H9 (cell line): ENCODE measurements at regions not wholly inside any gene's neighbourhood (a gene's known extent, or its start where the extent isn't known, plus 50 kb on each side); places are given as distances from the start of the nearest gene placed in this dataset.

Experiments
- DNase-seq: peaks from one replicate; pipeline ENCODE4 v3.0.0-alpha.2; 2017
- H2AFZ ChIP-seq: one replicate; pipeline ENCODE4 v1.6.1; 2013; ENCODE audit warnings: mild to moderate bottlenecking, low read length, control low read depth, moderate library complexity
- H2AK5ac ChIP-seq: 2 replicates; pipeline ENCODE4 v1.6.1; 2013; ENCODE audit warnings: low read length, control low read depth, mixed read lengths; ENCODE audit not compliant: insufficient read length
- H2BK120ac ChIP-seq: one replicate; pipeline ENCODE4 v1.6.1; 2013; ENCODE audit warnings: low read depth, mild to moderate bottlenecking, low read length, control low read depth, inconsistent platforms; ENCODE audit not compliant: poor library complexity, severe bottlenecking
- H2BK12ac ChIP-seq: 2 replicates; pipeline ENCODE4 v1.6.1; 2013; ENCODE audit warnings: low read length, control low read depth, mixed read lengths, low read depth; ENCODE audit not compliant: insufficient read length
- H2BK15ac ChIP-seq: 2 replicates; pipeline ENCODE4 v1.6.1; 2013; ENCODE audit warnings: low read depth, low read length, control low read depth
- H2BK20ac ChIP-seq: one replicate; pipeline ENCODE4 v1.6.1; 2013; ENCODE audit warnings: low read depth, mild to moderate bottlenecking, low read length, control low read depth, inconsistent platforms; ENCODE audit not compliant: poor library complexity, severe bottlenecking
- H2BK5ac ChIP-seq: 2 replicates; pipeline ENCODE4 v1.6.1; 2013; ENCODE audit warnings: low read length, control low read depth, mixed read lengths; ENCODE audit not compliant: insufficient read length
- H3K14ac ChIP-seq: 2 replicates; pipeline ENCODE4 v1.6.1; 2013; ENCODE audit warnings: low read length, control low read depth; ENCODE audit not compliant: insufficient read depth
- H3K18ac ChIP-seq: 2 replicates; pipeline ENCODE4 v1.6.1; 2013; ENCODE audit warnings: low read depth, mild to moderate bottlenecking, mixed read lengths, low read length, control low read depth; ENCODE audit not compliant: insufficient read length
- H3K23ac ChIP-seq: 2 replicates; pipeline ENCODE4 v1.6.1; 2013; ENCODE audit warnings: low read length, control low read depth, mixed read lengths, low read depth; ENCODE audit not compliant: insufficient read length
- H3K23me2 ChIP-seq: 2 replicates; pipeline ENCODE4 v1.6.1; 2013; ENCODE audit warnings: low read depth, mild to moderate bottlenecking, mixed read lengths, low read length, control low read depth; ENCODE audit not compliant: insufficient read length, poor library complexity, severe bottlenecking
- H3K27ac ChIP-seq: 2 replicates; pipeline ENCODE4 v1.5.1; 2013; ENCODE audit warnings: low read length, control low read depth, mixed read lengths, low read depth; ENCODE audit not compliant: insufficient read length
- H3K27me3 ChIP-seq: 2 replicates; pipeline ENCODE4 v1.6.1; 2013; ENCODE audit warnings: low read length, control low read depth, inconsistent platforms; ENCODE audit not compliant: insufficient read depth
- H3K4ac ChIP-seq: 2 replicates; pipeline ENCODE4 v1.6.1; 2013; ENCODE audit warnings: low read depth, mild to moderate bottlenecking, control low read depth, inconsistent platforms, low read length, moderate library complexity
- H3K4me1 ChIP-seq: 2 replicates; pipeline ENCODE4 v1.6.1; 2013; ENCODE audit warnings: low read length, control low read depth, inconsistent platforms; ENCODE audit not compliant: insufficient read depth
- H3K4me2 ChIP-seq: 2 replicates; pipeline ENCODE4 v1.6.1; 2013; ENCODE audit warnings: low read length, control low read depth, mixed read lengths; ENCODE audit not compliant: insufficient read length, insufficient read depth
- H3K56ac ChIP-seq: 2 replicates; pipeline ENCODE4 v1.6.1; 2013; ENCODE audit warnings: low read depth, mild to moderate bottlenecking, mixed read lengths, low read length, control low read depth; ENCODE audit not compliant: insufficient read length
- H3K79me1 ChIP-seq: 2 replicates; pipeline ENCODE4 v1.6.1; 2013; ENCODE audit warnings: low read depth, mild to moderate bottlenecking, moderate library complexity, low read length, control low read depth, inconsistent platforms; ENCODE audit not compliant: insufficient read depth, poor library complexity, severe bottlenecking
- H3K79me2 ChIP-seq: 2 replicates; pipeline ENCODE4 v1.6.1; 2013; ENCODE audit warnings: low read length, control low read depth, inconsistent platforms; ENCODE audit not compliant: insufficient read depth
- H3K9ac ChIP-seq: 2 replicates; pipeline ENCODE4 v1.6.1; 2013; ENCODE audit warnings: low read length, control low read depth, mixed read lengths; ENCODE audit not compliant: insufficient read length; ENCODE audit errors: extremely low read depth
- H3K9me3 ChIP-seq: one replicate; pipeline ENCODE4 v1.6.1; 2013; ENCODE audit warnings: low read depth, low read length, inconsistent platforms; ENCODE audit not compliant: control insufficient read depth
- H3T11ph ChIP-seq: one replicate; pipeline ENCODE4 v1.6.1; 2013; ENCODE audit warnings: mild to moderate bottlenecking, low read length, control low read depth, inconsistent platforms
- H4K20me1 ChIP-seq: one replicate; pipeline ENCODE4 v1.6.1; 2013; ENCODE audit not compliant: control insufficient read depth, insufficient read length, insufficient read depth
- H4K5ac ChIP-seq: 2 replicates; pipeline ENCODE4 v1.6.1; 2013; ENCODE audit warnings: low read depth, mild to moderate bottlenecking, mixed read lengths, low read length, control low read depth; ENCODE audit not compliant: insufficient read length
- H4K8ac ChIP-seq: replicated peaks from 2 replicates; pipeline ENCODE4 v1.6.1; 2013; ENCODE audit warnings: low read length, control low read depth, mixed read lengths, low read depth; ENCODE audit not compliant: insufficient read length
- H4K91ac ChIP-seq: 2 replicates; pipeline ENCODE4 v1.6.1; 2013; ENCODE audit warnings: low read depth, mild to moderate bottlenecking, moderate library complexity, mixed read lengths, low read length, control low read depth; ENCODE audit not compliant: insufficient read length
- H3K27ac Mint-ChIP-seq, 3 experiments: 2 replicates in 2 of 3; 3 replicates in 1 of 3; pipeline ENCODE4 v1.8.0; 2020 to 2021; ENCODE audit warnings: mixed read lengths in 3 of 3, mild to moderate bottlenecking in 1 of 3, moderate library complexity in 1 of 3
- H3K27me3 Mint-ChIP-seq: 2 replicates; pipeline ENCODE4 v1.8.0; 2021; ENCODE audit warnings: low read depth, mild to moderate bottlenecking, moderate library complexity, mixed read lengths
- H3K36me3 Mint-ChIP-seq, 3 experiments: 2 replicates in 2 of 3; 3 replicates in 1 of 3; pipeline ENCODE4 v1.8.0; 2020 to 2021; ENCODE audit warnings: low read depth in 3 of 3, mixed read lengths in 3 of 3; ENCODE audit not compliant: insufficient read depth in 1 of 3
- H3K4me1 Mint-ChIP-seq, 2 experiments: 2 replicates each; pipeline ENCODE4 v1.8.0; 2020; ENCODE audit warnings: mixed read lengths in 2 of 2
- H3K4me3 Mint-ChIP-seq, 2 experiments: 2 replicates in 1 of 2; 3 replicates in 1 of 2; pipeline ENCODE4 v1.8.0; 2020 to 2021; ENCODE audit warnings: mild to moderate bottlenecking in 2 of 2, mixed read lengths in 2 of 2, moderate library complexity in 1 of 2
- H3K9me3 Mint-ChIP-seq, 2 experiments: 2 replicates in 1 of 2; 3 replicates in 1 of 2; pipeline ENCODE4 v1.8.0; 2020; ENCODE audit warnings: mild to moderate bottlenecking in 2 of 2, mixed read lengths in 2 of 2, moderate library complexity in 1 of 2
- CTCF ChIP-seq: fragments of 200-600 bp; sonication (generic); conservative IDR thresholded peaks from 3 replicates; pipeline ENCODE4 v1.8.0; 2021; ENCODE audit warnings: antibody characterized with exemption, mild to moderate bottlenecking
- WGBS: extraction: QIAGEN DNeasy Blood & Tissue Kit; methylation state at CpG from one replicate; pipeline ENCODE4 v1.1.7; 2013; ENCODE audit warnings: missing lambda C conversion rate, low lambda C conversion rate, mixed read lengths; ENCODE audit not compliant: insufficient read length; ENCODE audit errors: extremely low coverage; 5-methylcytosine and 5-hydroxymethylcytosine counted together

- Histone ChIP-seq H3K14ac (no peak overlapping the region), H3K18ac (no peak overlapping the region), H2BK5ac (no peak overlapping the region), H3K56ac (no peak overlapping the region), H3K9ac (no peak overlapping the region), H3K4me1 (peaks cover 12% of the 10 kb centered on the region), H2BK15ac (no peak overlapping the region), H2BK20ac (no peak overlapping the region), H3K27me3 (no peaks in the 10 kb centered on the region), H3K4me2 (no peak overlapping the region), H3K79me2 (no peaks in the 10 kb centered on the region), H3K9me3 (no peaks in the 10 kb centered on the region), H4K5ac (no peak overlapping the region), H3T11ph (no peak overlapping the region), H4K91ac (no peak overlapping the region), H4K20me1 (no peaks in the 10 kb centered on the region), H3K23ac (no peak overlapping the region), H3K4ac (no peak overlapping the region), H4K8ac (no peak overlapping the region), H2AK5ac (no peak overlapping the region), H3K23me2 (no peaks in the 10 kb centered on the region), H2AFZ (no peak overlapping the region), H2BK12ac (no peak overlapping the region), H3K79me1 (no peaks in the 10 kb centered on the region), H2BK120ac (no peak overlapping the region), H3K27ac (no peak overlapping the region)
- no peak for TF ChIP-seq CTCF
- no peak for DNase-seq
- no peaks in the 10 kb centered on the region; the same call in 1 of the 2 replicates for H3K27me3 Mint-ChIP-seq
- WGBS: no CpG with 5 or more reads among the region's 7 CpGs
- H3K36me3 Mint-ChIP-seq: peaks cover 0 to 7% (median 2%) of the 10 kb centered on the region in 3 experiments; a peak in 2 of 7 replicates
- no peak overlapping the region for H3K27ac Mint-ChIP-seq
- peaks cover 33 to 39% of the 10 kb centered on the region in 2 experiments for H3K4me1 Mint-ChIP-seq
- no peak overlapping the region for H3K4me3 Mint-ChIP-seq
- peaks cover 0 to 7% of the 10 kb centered on the region in 2 experiments; a peak in 3 of 5 replicates for H3K9me3 Mint-ChIP-seq
Measured at GRCh38 chr16:26204138-26204537, 512.4 kb downstream of the HS3ST4 start.
